ENCODE measurements at regions not wholly inside any gene's neighbourhood (a gene's known extent, or its start where the extent isn't known, plus 50 kb on each side); places are given as distances from the start of the nearest gene placed in this dataset.

DNA sequence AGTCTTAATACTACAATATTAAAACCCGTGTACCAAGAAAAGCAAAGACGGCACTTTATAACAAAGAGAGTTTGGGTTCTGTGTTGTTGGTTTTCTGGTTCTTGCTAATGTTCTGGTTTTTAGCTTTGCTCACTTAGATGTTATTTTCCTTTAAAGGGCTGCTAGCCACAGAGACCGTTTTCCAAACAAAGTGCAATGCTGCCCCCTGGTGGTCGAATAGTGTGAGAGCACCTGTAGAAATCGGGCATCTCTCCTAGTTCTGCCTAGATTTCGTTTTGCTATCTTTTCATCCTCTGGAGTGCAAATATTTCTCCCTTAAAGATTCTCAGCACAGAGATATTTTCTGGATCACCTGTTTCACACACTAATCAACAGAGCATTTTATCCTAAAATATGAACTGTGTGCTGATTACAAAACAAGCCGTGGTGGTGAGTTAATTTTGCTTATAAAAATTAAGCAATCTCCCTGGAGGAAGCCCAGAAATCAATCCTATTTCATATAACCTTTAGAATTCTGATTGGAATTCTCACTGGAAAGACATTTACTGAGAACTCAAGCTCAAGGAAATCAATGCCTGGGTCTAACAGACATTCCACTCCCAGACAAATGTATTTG lies 334.5 kb upstream of the NOCT start:
- no peak for TF ChIP-seq POLR2AphosphoS5 (IDR thresholded peaks at IDR 0.05; ENCODE audit: low read depth, low read length)
- TF ChIP-seq SIN3A (IDR thresholded peaks at IDR 0.05; ENCODE audit: borderline replicate concordance, insufficient read depth, low read length), result no peak
- TF ChIP-seq, protein P1, sequence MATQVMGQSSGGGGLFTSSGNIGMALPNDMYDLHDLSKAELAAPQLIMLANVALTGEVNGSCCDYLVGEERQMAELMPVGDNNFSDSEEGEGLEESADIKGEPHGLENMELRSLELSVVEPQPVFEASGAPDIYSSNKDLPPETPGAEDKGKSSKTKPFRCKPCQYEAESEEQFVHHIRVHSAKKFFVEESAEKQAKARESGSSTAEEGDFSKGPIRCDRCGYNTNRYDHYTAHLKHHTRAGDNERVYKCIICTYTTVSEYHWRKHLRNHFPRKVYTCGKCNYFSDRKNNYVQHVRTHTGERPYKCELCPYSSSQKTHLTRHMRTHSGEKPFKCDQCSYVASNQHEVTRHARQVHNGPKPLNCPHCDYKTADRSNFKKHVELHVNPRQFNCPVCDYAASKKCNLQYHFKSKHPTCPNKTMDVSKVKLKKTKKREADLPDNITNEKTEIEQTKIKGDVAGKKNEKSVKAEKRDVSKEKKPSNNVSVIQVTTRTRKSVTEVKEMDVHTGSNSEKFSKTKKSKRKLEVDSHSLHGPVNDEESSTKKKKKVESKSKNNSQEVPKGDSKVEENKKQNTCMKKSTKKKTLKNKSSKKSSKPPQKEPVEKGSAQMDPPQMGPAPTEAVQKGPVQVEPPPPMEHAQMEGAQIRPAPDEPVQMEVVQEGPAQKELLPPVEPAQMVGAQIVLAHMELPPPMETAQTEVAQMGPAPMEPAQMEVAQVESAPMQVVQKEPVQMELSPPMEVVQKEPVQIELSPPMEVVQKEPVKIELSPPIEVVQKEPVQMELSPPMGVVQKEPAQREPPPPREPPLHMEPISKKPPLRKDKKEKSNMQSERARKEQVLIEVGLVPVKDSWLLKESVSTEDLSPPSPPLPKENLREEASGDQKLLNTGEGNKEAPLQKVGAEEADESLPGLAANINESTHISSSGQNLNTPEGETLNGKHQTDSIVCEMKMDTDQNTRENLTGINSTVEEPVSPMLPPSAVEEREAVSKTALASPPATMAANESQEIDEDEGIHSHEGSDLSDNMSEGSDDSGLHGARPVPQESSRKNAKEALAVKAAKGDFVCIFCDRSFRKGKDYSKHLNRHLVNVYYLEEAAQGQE (IDR thresholded peaks at IDR 0.05; ENCODE audit: insufficient read depth in 1 of 2, low read depth in 2 of 2, low read length in 2 of 2), result no peak

DNA sequence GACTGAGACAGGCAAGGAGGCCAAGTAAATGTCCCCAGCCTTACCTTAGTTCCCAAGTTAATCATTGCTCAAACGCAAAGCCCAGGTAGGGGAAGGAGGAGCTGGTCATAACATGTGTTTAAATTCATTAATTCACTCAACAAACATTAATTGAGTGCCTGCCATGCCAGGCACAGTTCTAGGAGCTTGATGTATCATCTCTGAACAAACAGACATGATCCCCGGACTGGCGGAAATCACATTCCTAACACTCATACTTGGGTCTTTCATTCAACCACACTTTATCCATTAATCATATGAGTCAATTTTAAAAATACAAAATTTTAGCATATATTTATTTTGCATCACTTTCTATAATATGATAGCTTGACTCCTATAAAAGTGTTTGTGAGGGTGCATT lies 335.3 kb upstream of the NOCT start:
- TF ChIP-seq FOXP2 (optimal IDR thresholded peaks at IDR 0.05; ENCODE audit: borderline replicate concordance, extremely low read depth, extremely low read length, insufficient read depth) (no peak), POLR2AphosphoS5 (IDR thresholded peaks at IDR 0.05; ENCODE audit: low read depth, low read length) (no peak), TAF1 (IDR thresholded peaks at IDR 0.05; ENCODE audit: borderline replicate concordance, insufficient read depth, low read length) (no peak), SIN3A (IDR thresholded peaks at IDR 0.05; ENCODE audit: borderline replicate concordance, insufficient read depth, low read length) (no peak)
- TF ChIP-seq, protein P1 (IDR thresholded peaks at IDR 0.05; ENCODE audit: insufficient read depth in 1 of 2, low read depth in 2 of 2, low read length in 2 of 2), result no peak

DNA sequence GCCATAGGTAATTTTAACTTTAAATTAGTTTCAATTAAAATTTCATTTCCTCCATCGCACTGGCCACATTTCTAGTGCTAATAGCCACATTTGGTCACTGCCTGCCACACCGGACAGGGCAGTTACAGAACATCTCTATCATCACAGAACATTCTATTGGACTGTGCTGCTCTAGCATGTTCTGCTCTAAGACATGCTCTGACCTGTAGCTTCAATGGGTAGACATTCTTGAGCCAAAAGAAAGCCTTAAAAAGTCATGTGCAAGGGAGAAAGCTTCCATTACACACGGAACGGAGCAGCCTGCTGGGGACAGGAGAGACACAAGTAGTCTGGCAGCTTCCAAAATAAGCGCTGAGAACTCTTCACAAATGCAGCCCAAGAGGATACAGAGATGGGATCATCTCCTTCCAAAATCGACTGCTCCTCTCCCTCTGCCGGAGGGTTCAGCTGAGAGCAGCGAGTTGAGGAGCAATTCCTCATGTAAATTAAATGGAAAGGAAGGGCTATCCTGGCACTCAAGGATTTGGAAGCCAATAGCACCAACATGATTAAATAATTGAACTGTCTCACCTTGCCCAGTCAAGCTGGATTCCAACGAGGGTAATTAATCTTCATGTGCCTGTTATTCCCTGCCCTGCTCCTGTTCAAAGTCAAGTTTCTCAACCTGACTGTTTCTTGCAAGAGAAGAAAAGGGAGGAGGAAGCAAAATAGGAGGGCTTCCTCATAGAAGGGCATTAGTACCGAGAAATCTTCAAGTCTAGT lies 336.4 kb upstream of the NOCT start:
- TF ChIP-seq SIN3A (IDR thresholded peaks at IDR 0.05; ENCODE audit: borderline replicate concordance, insufficient read depth, low read length) (no peak), POLR2AphosphoS5 (IDR thresholded peaks at IDR 0.05; ENCODE audit: low read depth, low read length) (no peak), TAF1 (IDR thresholded peaks at IDR 0.05; ENCODE audit: borderline replicate concordance, insufficient read depth, low read length) (no peak), FOXP2 (optimal IDR thresholded peaks at IDR 0.05; ENCODE audit: borderline replicate concordance, extremely low read depth, extremely low read length, insufficient read depth) (no peak)
- TF ChIP-seq, protein P1 (IDR thresholded peaks at IDR 0.05; ENCODE audit: insufficient read depth in 1 of 2, low read depth in 2 of 2, low read length in 2 of 2), result no peak

DNA sequence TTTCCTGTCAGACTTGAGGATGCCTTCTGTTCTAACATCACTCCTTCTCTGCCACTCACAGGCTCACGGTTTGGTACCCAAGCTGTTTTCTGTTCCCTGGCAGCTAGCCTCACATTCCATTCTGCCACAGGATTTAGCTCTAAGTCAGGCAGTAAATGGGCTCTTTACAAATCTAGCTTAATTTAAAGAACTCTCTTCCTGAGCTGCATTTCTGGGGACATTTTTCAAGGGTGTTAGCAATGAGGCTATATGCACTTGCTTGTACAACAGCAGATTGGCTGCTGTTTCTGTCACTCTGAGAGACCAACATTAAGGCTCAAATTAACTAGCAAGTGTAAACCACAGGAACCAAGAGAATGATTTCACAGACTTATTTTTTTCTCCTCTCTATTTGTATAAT lies 337.8 kb upstream of the NOCT start:
- TF ChIP-seq SIN3A (IDR thresholded peaks at IDR 0.05; ENCODE audit: borderline replicate concordance, insufficient read depth, low read length) (no peak), TAF1 (IDR thresholded peaks at IDR 0.05; ENCODE audit: borderline replicate concordance, insufficient read depth, low read length) (no peak), FOXP2 (optimal IDR thresholded peaks at IDR 0.05; ENCODE audit: borderline replicate concordance, extremely low read depth, extremely low read length, insufficient read depth) (no peak), POLR2AphosphoS5 (IDR thresholded peaks at IDR 0.05; ENCODE audit: low read depth, low read length) (no peak)
- TF ChIP-seq, protein P1 (IDR thresholded peaks at IDR 0.05; ENCODE audit: insufficient read depth in 1 of 2, low read depth in 2 of 2, low read length in 2 of 2), result no peak

Data from PFSK-1 (cell line).